ENCODE measurements at regions not wholly inside any gene's neighbourhood (a gene's known extent, or its start where the extent isn't known, plus 50 kb on each side); places are given as distances from the start of the nearest gene placed in this dataset.

GRCh38 chr7:51982653-51983052 is 666.0 kb upstream of the COBL start:
- no peak for TF ChIP-seq CTCF (IDR thresholded peaks at IDR 0.05)

- TF ChIP-seq CTCF (IDR thresholded peaks at IDR 0.05): no peak
Measured at GRCh38 chr7:51980812-51981211, 664.2 kb upstream of the COBL start.

- TF ChIP-seq CTCF (IDR thresholded peaks at IDR 0.05): no peak
Measured at GRCh38 chr7:51980313-51980712, 663.7 kb upstream of the COBL start.

GRCh38 chr7:51977913-51978312 is 661.3 kb upstream of the COBL start:
- TF ChIP-seq CTCF (IDR thresholded peaks at IDR 0.05): no peak

- no peak for TF ChIP-seq CTCF (IDR thresholded peaks at IDR 0.05)
Measured at GRCh38 chr7:51973939-51974338, 657.3 kb upstream of the COBL start.

- TF ChIP-seq CTCF (IDR thresholded peaks at IDR 0.05): no peak
Measured at GRCh38 chr7:51973071-51973470, 656.5 kb upstream of the COBL start.

- no peak for TF ChIP-seq CTCF (IDR thresholded peaks at IDR 0.05)
Measured at GRCh38 chr7:51970961-51971665, 654.5 kb upstream of the COBL start.

GRCh38 chr7:51968461-51968860 is 651.9 kb upstream of the COBL start:
- TF ChIP-seq CTCF (IDR thresholded peaks at IDR 0.05): no peak

All from LNCAP (cell line).